ENCODE measurements at regions not wholly inside any gene's neighbourhood (a gene's known extent, or its start where the extent isn't known, plus 50 kb on each side); places are given as distances from the start of the nearest gene placed in this dataset.
A peak's percentile ranks its signal among the peaks of the same experiment; 100 is the strongest.

DNA sequence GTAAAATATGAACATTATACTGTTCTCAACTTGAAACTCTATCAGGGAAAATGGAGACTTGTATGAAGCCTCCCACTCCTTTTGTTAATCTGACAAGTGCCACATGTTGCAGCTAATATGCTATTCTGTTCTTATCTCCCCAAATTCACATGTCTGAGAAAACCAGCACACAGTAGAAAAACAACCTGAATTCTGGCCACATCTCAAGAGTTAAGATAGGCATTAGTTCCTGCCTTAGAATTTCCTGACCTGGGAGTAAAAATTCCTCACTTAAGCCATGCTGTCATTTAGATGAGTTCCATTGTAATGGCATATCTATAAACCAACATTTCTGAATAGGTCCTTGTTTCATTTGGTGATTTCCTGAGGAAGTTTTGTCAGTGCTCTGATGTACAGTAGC is 1098.5 kb downstream of the EFNB2 start:
- DNase-seq, result no peak

DNA sequence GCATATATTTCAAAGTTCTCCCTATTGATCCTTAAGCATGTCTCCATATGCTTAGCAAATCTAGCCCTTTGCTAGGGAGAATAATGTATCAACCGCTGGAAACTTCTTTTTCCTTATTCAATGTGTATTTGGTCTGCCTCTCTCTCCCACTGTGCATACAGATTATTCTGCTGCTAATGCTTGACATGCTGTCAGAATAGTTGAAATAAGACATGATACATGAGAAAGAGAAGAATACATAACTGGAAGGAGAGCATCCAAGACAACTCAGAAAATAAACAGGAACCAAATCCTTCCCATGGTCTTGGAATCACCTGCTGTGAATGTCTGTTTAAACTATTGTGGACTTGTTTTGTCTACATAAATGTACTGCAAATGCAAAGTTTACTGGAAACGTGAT is 1103.0 kb downstream of the EFNB2 start:
- DNase-seq, result no peak

DNA sequence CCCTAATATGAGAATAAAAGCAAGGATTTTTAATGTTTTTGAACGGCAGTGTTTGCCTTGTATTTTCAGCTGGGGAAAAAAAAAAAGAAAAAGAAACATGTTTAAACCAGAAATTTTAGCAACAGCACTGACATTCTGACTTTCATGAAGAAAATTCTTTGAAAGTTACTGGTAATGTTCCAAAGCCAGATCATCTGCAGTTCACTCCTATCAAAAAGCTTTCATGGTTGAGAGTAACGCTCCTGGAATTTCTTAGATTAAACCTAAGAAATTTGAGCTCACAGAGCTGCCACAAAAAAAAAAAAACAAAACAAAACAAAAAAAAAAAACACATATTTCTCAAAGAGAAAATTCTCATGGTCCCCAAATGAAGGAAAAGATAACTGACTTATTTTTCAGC is 1106.7 kb downstream of the EFNB2 start:
- peak; percentile 21 for DNase-seq

DNA sequence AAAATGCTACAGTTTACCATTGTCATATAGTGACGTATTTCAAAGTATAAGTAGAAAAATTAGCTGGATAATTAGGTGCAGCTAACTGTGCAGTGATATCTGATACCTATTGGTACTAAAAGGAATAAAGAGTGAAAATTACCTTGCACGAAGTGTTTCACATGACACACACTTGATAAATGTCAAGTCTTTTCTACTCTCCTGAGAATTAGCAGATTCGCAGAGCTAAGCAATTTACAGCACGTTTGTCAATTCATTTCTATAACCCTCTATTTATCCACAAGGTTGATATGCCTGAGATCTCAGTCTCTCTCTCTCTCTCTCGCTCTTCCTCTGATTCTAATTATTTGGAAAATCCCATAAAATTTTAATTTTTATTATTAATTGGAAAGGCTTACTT is 1109.0 kb downstream of the EFNB2 start:
- DNase-seq, result no peak

DNA sequence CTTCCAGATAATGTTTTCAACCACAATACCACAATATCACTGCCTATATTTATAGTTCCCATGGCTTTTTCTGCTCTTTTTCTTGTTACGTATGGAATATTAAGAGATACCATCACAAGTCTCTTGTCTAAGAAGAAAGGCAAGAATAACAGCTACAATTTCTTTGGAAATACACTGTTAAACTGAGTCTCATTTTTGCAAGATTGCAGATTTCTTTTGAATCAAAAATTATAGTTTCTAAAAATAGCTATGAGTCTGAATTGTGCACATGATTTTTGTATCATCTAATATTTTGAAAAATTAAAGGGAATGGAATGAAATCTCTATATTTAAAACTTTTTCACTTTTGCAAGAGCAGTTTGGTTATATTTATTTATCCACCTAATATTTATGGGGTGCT is 1120.8 kb downstream of the EFNB2 start:
- DNase-seq, result no peak

DNA sequence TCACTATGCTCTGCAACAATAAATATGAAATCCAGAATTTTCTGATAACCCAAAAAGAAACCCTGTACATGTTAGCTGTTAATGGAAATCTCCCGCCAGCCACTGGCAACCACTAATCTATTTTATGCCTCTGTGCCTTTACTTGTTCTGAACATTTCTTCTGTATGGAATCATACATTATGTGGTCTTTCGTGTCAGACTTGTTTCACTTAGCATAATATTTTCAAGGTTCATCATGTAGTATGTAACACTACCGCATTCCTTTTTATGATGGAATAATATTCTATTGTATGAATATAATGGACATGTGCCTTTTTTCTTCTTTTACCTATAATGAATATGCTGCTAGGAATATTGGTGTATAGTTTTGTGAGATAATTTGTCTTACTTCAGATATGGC is 1123.3 kb downstream of the EFNB2 start:
- DNase-seq, result no peak

DNA sequence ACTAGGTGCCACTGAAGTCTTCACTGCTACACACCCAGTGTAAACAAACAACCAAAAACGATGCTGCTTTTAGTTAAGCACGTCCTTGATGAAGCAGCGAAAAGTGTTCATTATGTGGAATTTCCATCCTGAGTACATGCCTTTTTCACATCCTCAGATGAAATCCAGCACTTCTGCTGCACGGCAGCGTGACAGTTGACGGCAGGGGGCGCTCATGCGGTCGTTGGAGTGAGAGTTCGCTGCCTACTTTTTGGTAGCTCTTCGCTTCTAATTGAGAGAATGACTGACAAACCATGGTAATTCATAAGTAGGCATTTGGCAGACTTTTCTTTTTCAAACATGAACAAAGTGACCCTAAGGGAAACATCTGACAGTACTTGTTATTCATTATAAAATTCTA is 1124.9 kb downstream of the EFNB2 start:
- DNase-seq, result peak; percentile 22

DNA sequence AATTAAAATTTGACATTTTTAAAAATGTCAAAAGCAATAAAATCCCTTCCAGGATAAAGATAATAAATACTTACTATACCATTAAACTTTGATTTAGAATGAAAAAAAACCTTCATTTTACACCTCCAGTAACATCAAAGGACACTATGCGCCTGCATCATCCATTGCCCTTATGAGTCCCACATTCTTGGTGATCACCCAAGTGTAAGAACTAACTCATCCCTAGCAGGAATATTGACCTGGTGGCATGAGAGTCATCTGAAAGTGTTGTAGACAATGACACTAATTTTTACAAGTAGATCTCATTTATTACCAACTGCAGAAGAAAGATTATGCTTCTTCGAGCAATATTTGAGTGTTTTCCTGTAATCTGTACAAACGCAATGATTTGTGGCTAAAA is 1128.9 kb downstream of the EFNB2 start:
- no peak for DNase-seq

DNA sequence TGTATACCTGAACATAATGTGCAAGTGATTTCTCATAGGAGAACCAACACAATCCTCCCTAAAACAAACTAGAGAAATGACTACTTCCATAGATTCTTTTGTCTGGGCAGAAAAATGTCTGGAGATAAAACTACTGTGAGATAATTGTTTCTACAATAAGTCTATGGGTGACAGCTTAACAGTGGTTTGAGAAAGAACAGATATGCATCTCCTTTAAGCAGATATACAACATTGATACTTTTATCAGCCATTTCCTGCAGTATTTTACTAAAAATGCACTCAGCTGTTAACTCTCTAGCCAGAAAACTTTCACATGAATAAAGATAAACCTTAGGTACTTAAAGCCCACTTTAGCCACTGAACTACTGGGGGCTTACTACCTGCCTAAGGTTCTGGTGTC is 1132.4 kb downstream of the EFNB2 start:
- no peak for DNase-seq

DNA sequence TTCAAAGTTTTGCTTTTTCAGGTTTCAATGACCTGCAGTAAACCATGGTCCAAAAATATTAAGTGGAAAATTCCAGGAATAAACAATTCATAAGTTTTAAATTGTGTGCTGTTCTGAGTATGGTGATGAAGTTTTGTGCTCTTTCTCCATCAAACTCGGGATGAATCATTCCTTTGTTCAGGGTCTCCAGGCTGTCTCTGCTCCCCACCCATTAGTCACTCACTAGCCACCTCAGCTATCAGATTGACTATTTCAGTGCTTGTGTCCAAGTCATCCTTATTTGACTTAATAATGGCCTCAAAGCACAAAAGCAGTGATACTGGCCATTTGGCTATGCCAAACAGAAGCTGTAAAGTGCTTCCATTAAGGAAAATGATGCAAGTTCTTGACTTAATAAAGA is 1140.4 kb downstream of the EFNB2 start:
- peak; percentile 8 for DNase-seq

DNA sequence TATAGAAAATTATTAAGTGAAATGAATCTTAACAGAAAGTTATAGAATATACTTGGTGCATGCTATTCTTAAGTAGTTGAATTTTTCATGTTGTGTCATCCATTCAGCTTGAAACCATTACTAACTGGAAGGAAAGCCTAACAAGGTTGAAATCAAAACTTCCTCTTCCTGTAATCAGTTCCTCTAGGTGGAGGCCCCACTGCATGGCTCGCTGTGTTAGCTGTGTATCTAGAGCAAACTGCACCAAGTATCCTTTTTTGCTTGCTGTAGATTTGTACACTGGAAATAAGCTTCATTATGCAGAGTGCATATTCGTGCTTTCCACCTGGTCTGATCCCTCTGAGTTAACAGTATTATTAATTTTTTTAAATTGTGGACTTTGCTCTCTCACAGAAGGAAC is 1146.1 kb downstream of the EFNB2 start:
- DNase-seq, result no peak

DNA sequence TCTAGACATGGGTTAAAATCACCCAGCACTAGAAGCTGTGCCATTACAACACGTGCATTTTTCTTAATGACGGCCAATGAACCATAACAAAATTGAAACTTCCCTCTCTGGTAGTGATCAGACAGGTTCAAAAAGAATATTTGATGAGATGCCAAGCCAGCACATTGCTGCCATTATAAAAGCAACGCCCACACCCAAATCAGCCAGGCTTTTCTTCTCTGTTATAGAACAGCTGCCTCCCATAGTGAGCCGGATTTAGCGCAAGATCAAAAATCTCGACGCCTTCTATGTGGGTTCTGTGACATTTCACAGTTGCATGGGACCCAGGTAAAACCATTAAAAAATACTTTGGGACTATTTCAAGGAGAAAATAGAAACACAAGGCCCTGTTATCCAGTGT is 1158.0 kb downstream of the EFNB2 start:
- no peak for DNase-seq

DNA sequence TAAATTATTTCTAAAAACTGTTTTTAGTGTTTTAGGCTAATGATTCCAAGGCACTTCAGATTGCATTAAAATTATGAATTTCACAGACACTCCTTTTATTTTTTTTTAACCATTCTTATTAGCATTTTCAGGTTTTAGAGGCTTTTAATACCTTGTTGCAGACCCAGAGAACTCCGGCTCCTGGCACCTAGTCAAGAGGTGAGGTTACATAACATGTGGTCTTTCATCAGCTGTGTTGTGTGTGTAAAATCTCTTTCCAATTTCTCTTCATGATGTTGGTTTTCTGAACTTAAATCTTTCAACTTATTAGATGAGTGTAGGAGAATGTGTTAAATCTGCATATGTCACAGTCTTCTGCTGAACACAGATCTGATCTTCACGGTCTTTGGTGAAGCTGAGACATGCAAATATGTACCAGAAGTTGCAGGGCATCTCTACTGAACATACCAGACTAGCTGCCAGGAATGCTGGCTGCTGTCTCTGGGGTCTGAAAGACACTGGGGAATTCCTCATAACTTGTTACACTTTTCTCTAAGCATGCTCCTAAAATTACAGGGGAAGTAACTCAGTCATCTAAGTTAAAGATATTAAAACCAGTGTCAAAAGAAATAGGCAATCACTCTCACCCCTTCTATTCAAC is 1165.3 kb downstream of the EFNB2 start:
- peak; percentile 65 for DNase-seq

DNA sequence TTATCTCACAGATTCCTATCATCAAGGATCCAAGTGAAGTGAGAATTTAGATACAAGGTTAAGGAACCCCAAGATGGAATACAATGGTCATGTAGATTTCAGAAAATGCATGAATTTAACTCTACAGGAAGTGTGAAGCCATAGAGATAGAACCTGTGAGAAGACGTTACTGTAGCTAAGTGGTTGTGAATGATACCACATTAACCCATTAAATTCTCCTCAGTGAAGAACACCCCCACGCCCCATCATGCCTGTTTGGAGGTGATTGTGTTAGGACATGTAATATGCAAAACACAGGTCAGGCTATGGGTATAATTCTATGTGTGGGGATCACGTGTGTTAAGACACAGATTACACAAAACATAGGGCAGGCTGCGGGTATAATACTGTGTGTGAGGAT is 1166.7 kb downstream of the EFNB2 start:
- DNase-seq, result no peak

DNA sequence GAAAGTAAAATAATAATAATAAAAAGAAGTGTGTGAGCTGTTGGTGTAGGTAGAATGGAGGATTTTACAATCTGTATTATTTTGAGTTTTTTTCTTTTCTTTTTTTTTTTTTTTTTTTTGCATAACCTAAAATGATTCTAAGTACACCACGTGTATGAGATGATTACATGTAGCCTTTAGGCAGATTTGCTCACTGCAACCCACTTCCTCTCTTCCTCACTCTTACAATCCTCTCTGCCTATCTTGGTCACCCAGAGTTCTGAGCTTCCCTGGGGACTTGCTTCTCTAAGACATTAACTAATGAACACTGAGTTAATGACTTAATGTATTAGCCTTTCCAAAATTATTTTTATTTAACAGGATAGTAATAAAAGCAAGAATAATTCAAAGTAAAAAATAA is 1169.6 kb downstream of the EFNB2 start:
- no peak for DNase-seq

DNA sequence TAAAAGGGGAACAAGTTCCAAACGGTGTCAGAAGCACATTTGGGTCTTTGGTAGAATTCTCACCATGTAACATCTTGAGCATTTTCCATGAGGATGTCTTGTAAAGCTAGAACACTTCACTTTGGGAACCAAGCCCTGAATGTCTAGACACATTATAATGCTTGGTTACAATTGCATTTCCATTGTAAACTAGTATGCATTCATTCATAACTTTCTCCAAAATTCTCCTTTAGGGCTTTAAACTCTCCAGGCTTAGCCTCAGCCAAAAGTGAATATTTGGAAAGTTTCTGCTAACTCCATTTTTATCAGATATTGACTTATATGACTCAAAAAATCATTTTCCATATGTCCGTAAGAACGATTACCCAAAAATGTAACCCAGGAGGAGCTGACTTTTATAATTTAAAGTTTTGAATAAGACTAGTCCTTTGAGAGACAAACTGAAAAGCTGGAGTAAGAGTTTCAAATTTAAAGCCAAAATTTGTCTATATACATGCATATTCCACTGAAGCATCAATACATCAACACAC is 1170.4 kb downstream of the EFNB2 start:
- DNase-seq, result no peak

DNA sequence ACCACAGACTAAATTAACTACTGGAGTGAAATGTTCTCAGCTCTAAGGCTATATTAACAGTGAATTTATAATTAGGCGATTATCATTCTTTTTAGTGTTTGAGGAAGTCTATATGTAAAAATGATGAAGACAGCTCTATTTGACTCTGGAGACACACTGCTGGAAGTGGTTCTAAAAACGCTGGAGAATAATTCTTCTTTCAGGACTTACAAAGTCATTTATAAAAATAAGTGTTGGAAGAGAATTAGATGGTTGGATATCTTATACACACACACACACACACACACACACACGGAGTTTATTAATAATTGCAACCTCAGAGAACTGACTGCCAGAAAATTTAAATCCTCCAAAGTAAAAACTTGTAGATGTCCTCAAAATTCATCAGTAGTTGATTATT is 1171.3 kb downstream of the EFNB2 start:
- DNase-seq, result no peak

DNA sequence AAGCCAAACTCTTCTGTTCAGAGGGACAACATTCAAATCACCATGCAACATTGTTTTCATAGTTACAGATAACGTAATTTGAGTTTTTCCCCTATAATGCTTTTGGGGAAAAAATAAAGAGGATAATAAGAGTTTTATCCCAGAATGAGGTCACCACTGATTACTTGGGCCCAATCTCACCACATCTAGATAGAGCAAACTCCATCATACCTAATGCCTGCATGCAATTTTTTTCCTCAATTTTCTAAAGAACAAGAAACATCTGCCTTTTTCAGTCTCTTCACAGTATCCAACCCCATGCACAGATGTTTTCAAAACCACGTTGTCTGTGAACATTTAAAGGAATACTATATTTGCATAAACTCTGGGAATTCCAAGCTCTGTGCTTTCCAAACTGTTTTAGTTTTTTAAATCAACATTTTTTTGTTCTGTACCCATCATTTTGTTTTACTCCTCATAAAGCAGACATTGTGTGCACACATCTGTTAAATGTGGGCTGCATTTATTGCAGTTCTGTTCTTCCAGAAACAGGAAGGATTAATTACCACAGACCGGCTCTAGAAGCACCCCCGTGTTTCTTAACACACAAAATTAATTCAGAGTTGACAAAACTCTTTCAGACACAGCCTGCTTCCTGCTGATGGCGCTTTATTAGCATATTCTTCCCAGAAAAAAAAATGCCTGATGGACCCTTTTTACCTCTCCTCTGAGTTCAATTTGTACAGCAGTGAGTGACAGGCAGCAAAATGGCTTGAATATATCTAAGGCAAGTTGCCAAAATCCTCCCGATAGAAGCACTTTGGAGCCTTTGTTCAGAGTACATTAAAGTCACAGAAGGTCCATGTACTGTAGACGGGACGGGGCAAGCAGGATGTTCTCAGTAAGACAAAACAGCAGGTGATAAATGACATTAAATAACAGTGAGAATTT is 1171.9 kb downstream of the EFNB2 start:
- DNase-seq, result no peak

DNA sequence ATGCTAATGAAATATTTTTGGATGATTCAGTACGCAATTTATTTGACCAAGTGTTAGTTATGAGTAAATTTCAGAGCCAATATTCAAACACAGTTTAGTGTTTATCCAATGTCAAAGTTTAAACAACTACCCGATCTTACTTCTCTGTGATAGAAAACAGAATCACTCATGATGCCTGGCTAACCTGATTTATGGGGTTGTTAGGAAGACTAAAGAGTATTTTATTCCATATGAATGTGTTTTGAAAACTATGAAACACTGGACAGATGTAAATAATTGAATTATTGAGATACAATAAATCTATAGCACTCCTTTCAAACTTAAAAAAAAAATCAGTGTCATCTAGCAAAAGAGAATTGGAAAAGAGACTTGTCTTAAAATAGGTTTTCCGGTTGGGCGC is 1181.8 kb downstream of the EFNB2 start:
- no peak for DNase-seq

DNA sequence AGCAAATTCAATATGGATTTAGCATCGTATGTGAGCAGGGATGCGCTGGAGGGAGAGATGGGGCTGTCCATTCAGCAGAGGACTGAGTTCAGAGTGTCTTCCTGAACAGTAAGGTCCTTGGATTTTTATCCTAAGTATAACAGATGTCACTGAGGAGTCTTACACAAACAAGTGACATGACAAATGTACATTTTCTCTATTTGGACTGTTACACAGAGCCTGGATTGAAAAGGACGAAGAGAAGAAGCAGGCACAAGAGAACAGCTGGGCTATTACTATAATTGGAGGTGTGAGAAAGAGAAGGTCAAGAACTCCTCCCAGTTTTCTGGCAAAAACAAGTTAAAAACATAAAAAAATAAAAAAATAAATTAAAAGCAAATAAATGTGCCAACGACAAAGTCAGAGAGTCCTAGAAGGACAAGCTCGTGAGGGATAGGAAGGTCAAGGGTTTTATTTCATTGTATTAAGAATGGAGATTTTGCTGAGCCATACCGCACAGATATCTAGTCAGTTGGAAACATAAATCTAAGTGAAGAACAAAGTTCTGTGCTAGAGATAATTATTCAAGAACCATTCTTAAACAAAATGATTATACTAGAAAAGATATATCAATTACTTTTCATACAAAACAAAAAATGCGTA is 1186.3 kb downstream of the EFNB2 start:
- DNase-seq, result no peak

DNA sequence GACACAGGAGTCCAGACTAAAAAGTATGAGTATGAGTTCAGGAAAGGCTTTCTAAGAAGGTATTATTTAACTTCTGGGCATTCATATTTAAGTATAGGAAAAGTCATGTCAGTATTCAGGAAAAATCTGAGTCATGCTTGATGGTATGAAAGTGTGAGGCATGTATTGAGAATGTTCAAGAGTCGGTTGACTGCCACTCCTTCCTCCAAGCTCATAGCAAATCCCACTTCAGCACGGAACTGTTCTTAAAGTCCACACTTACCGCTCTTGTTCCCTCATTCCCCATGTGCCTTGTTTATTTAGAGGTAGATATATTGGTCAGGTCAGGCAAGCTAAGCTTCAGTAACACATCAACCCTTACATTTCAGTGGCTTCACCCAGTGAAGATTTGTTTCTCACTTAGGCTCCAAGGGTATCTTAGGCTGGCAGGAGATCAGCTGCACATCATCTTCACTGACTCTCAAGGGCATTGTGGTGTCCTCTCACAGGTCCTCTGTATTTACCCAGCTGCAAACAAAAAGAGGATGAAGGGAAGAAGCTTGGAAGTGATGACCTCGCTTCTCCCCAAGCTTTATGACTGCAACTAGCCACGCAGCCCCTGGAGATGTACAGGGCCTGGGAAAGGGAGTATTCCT is 1189.2 kb downstream of the EFNB2 start:
- DNase-seq, result peak; percentile 88

DNA sequence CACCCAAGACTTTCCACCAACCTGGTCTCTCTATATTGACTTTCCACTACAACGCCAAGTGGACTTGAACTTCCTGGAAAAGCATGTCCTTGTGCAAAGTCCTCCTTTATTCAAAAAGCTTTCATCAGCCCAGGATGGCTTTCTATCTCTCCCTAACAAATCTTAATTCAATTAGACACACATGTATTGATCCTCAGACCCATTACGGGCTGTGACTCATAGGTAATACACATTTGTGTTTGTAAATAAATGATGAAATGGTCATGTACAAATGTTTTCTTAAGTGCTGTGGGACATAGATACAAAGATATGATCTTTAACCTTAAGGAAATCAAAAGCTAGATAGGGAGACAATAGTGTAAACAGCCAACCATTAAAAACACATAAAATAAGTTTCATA is 1189.7 kb downstream of the EFNB2 start:
- DNase-seq, result no peak

DNA sequence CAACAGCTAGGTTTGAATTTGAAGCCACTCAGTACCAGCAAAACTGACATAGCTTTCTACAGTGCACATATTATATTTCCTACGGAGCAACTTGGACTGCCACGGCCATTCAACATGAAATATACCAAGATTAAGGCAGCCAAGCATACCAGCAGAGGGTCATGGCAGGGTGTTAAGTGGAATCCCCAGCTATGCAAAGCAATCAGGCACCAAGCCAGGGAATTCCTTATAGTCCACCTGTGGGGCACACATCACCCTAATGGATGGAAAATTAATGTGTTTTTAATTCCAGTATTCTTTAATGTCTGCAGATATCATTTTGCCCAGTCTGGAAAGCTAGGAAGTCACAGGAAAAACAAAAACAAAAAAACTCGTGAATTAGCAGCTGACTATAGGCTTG is 1190.3 kb downstream of the EFNB2 start:
- DNase-seq, result no peak

All from fibroblast of skin of abdomen (primary cell).